B cell (primary cell): ENCODE measurements at regions not wholly inside any gene's neighbourhood (a gene's known extent, or its start where the extent isn't known, plus 50 kb on each side); places are given as distances from the start of the nearest gene placed in this dataset.

ENCODE experiments used
- ATAC-seq: fragments of 200-7000 bp; cut with Tn5 transposase; one replicate; pipeline ENCODE4 v1.10.0; 2021; ENCODE audit warnings: low read depth, mild to moderate bottlenecking, moderate number of reproducible peaks, moderate library complexity
- CTCF ChIA-PET: fragments of 350-600 bp; sonication (Branson Sonifier 250); formaldehyde crosslinking; loops from one replicate; lab custom pipeline; 2021; ENCODE audit warnings: antibody characterized with exemption, inconsistent platforms; lab: Charles Lee
- POLR2A ChIA-PET: fragments of 350-600 bp; sonication (Branson Sonifier 250); formaldehyde crosslinking; loops from one replicate; lab custom pipeline; 2021; ENCODE audit warnings: antibody characterized with exemption; lab: Charles Lee
- DNase-seq: peaks from one replicate; pipeline ENCODE4 v3.0.0; 2013
- H2AFZ ChIP-seq: 2 replicates; pipeline ENCODE4 v1.6.1; 2012; ENCODE audit warnings: mild to moderate bottlenecking, low read depth, low read length; ENCODE audit not compliant: insufficient read depth, poor library complexity, severe bottlenecking
- H3K27ac ChIP-seq, 2 donors: 1 replicate in 1 of 2; 2 replicates in 1 of 2; pipeline ENCODE4 v1.5.1; 2012 to 2013; ENCODE audit warnings: low read length in 2 of 2, mild to moderate bottlenecking in 2 of 2, moderate library complexity in 1 of 2
- H3K27me3 ChIP-seq, 4 experiments: fragments of 200-600 bp in 1 of 4; sonication (generic) in 1 of 4; replicated peaks in 1 of 4; 1 replicate in 2 of 4; 2 replicates in 2 of 4; pipeline versions ENCODE4 v1.6.1 to v1.7.0; 2013 to 2016; ENCODE audit warnings: low read length in 3 of 4, mild to moderate bottlenecking in 2 of 4, mixed read lengths in 1 of 4, moderate library complexity in 1 of 4; ENCODE audit not compliant: insufficient read depth in 4 of 4, control insufficient read depth in 3 of 4; ENCODE audit errors: control extremely low read depth in 1 of 4
- H3K36me3 ChIP-seq, 2 experiments: replicated peaks in 1 of 2; 1 replicate in 1 of 2; 2 replicates in 1 of 2; pipeline versions ENCODE4 v1.6.1 to v1.7.1; 2013; ENCODE audit warnings: low read length in 1 of 2; ENCODE audit not compliant: insufficient read depth in 2 of 2, control insufficient read depth in 1 of 2; ENCODE audit errors: control extremely low read depth in 1 of 2, extremely low read depth in 1 of 2
- H3K4me1 ChIP-seq, 2 donors: fragments of 200-600 bp in 1 of 2; sonication (generic) in 1 of 2; 1 replicate in 1 of 2; 2 replicates in 1 of 2; pipeline versions ENCODE4 v1.5.1 to v1.6.1; 2013 to 2017; ENCODE audit warnings: low read length in 2 of 2; ENCODE audit not compliant: control insufficient read depth in 2 of 2, insufficient read depth in 2 of 2
- H3K4me2 ChIP-seq: replicated peaks from 2 replicates; pipeline ENCODE3; 2012; ENCODE audit warnings: mild to moderate bottlenecking, low read depth, low read length; ENCODE audit not compliant: poor library complexity, severe bottlenecking
- H3K4me3 ChIP-seq, 5 experiments: fragments of 200-600 bp in 1 of 5; sonication (generic) in 1 of 5; 1 replicate in 3 of 5; 2 replicates in 2 of 5; pipeline versions ENCODE4 v1.5.1 to v1.7.0; 2011 to 2016; ENCODE audit warnings: low read length in 4 of 5, mild to moderate bottlenecking in 4 of 5, low read depth in 2 of 5, control low read depth in 1 of 5, moderate library complexity in 1 of 5; ENCODE audit not compliant: insufficient read depth in 1 of 5; ENCODE audit errors: control extremely low read depth in 1 of 5, extremely low read depth in 1 of 5
- H3K79me2 ChIP-seq: fragments of 200-600 bp; sonication (generic); one replicate; pipeline ENCODE4 v1.6.0; 2016; ENCODE audit warnings: low read length; ENCODE audit not compliant: control insufficient read depth, insufficient read depth
- H3K9ac ChIP-seq: fragments of 200-600 bp; sonication (generic); 2 replicates; pipeline ENCODE4 v1.6.1; 2017; ENCODE audit warnings: mild to moderate bottlenecking, low read length, moderate library complexity
- H3K9me3 ChIP-seq, 3 donors: one replicate each; pipeline versions ENCODE4 v1.6.1 to v1.7.1; 2013; ENCODE audit warnings: low read length in 2 of 3; ENCODE audit not compliant: control insufficient read depth in 2 of 3, insufficient read depth in 1 of 3; ENCODE audit errors: control extremely low read depth in 1 of 3
- H4K20me1 ChIP-seq: 2 replicates; pipeline ENCODE4 v1.6.0; 2012; ENCODE audit warnings: mild to moderate bottlenecking, low read length; ENCODE audit not compliant: insufficient read depth, control insufficient read depth, poor library complexity, severe bottlenecking
- H3K27ac Mint-ChIP-seq: one replicate; pipeline ENCODE4 v1.8.0; 2021; ENCODE audit warnings: mixed read lengths
- H3K27me3 Mint-ChIP-seq: one replicate; pipeline ENCODE4 v1.8.0; 2021; ENCODE audit warnings: mixed read lengths
- H3K4me1 Mint-ChIP-seq: one replicate; pipeline ENCODE4 v1.8.0; 2021; ENCODE audit warnings: mixed read lengths
- H3K4me3 Mint-ChIP-seq: one replicate; pipeline ENCODE4 v1.8.0; 2021; ENCODE audit warnings: mixed read lengths
- H3K9me3 Mint-ChIP-seq: one replicate; pipeline ENCODE4 v1.8.0; 2022; ENCODE audit warnings: mixed read lengths; ENCODE audit not compliant: insufficient read depth
- CTCF ChIP-seq: fragments of 200-600 bp; IDR thresholded peaks from one replicate; pipeline ENCODE4 v1.8.0; 2022; ENCODE audit warnings: antibody characterized with exemption, mild to moderate bottlenecking
- EZH2 ChIP-seq: IDR thresholded peaks from 2 replicates; pipeline ENCODE4 v1.6.1; 2012; ENCODE audit warnings: borderline replicate concordance, low read depth, mild to moderate bottlenecking, moderate library complexity, low read length; ENCODE audit not compliant: insufficient read depth, poor library complexity, severe bottlenecking
- WGBS: methylation state at CpG from one replicate; pipeline ENCODE4 v1.1.5; 2013; ENCODE audit warnings: missing lambda C conversion rate; ENCODE audit not compliant: insufficient coverage; 5-methylcytosine and 5-hydroxymethylcytosine counted together
- intact Hi-C: fragments of 100-400 bp; cut with micrococcal nuclease; formaldehyde crosslinking; loops from one replicate; pipeline ENCODE4 v1.10.0; 2022

GRCh38 chr16:85400305-85401205 is 212.6 kb upstream of the GSE1 start:
- Mint-ChIP-seq H3K27me3 (peaks cover 18% of the 10 kb centered on the region), H3K9me3 (no peaks in the 10 kb centered on the region), H3K4me3 (no peak overlapping the region), H3K4me1 (no peaks in the 10 kb centered on the region), H3K27ac (no peak overlapping the region)
- ATAC-seq (no peak), DNase-seq (no peak)
- intact Hi-C loops = no loop called here
- ChIA-PET POLR2A (no interaction called here), CTCF (no interaction called here)
- Histone ChIP-seq H3K27me3 (peaks cover 0 to 3% (median 0%) of the 10 kb centered on the region in 4 experiments), H3K9ac (no peak overlapping the region), H4K20me1 (no peaks in the 10 kb centered on the region), H3K9me3 (peaks cover 0 to 5% (median 0%) of the 10 kb centered on the region in 3 donors), H3K27ac (no peak overlapping the region), H3K4me1 (no peaks in the 10 kb centered on the region), H2AFZ (no peak overlapping the region), H3K4me2 (no peak overlapping the region), H3K79me2 (no peaks in the 10 kb centered on the region), H3K36me3 (no peaks in the 10 kb centered on the region), H3K4me3 (no peak overlapping the region)
- WGBS = 93% methylated on average over 23 of the region's 25 CpGs
- TF ChIP-seq EZH2 (no peak), CTCF (no peak)

- Histone ChIP-seq H3K27ac (no peak overlapping the region), H3K9ac (no peak overlapping the region), H3K4me2 (no peak overlapping the region), H3K4me1 (no peaks in the 10 kb centered on the region), H3K4me3 (no peak overlapping the region), H2AFZ (no peak overlapping the region), H3K27me3 (peaks cover 0 to 3% (median 0%) of the 10 kb centered on the region in 4 experiments), H3K36me3 (no peaks in the 10 kb centered on the region), H3K79me2 (no peaks in the 10 kb centered on the region), H4K20me1 (no peaks in the 10 kb centered on the region), H3K9me3 (peaks cover 0 to 5% (median 0%) of the 10 kb centered on the region in 3 donors)
- ChIA-PET POLR2A (no interaction called here), CTCF (no interaction called here)
- ATAC-seq (no peak), DNase-seq (no peak)
- Mint-ChIP-seq H3K4me1 (no peaks in the 10 kb centered on the region), H3K27me3 (peaks cover 16% of the 10 kb centered on the region), H3K27ac (no peak overlapping the region), H3K9me3 (no peaks in the 10 kb centered on the region), H3K4me3 (no peak overlapping the region)
- intact Hi-C loops = no loop called here
- 93% methylated on average over 16 of the region's 16 CpGs for WGBS
- no peak for TF ChIP-seq EZH2
- no peak for TF ChIP-seq CTCF
These were observed 211.7 kb upstream of the GSE1 start for GRCh38 chr16:85401370-85401916.
